ENCODE measurements at regions not wholly inside any gene's neighbourhood (a gene's known extent, or its start where the extent isn't known, plus 50 kb on each side); places are given as distances from the start of the nearest gene placed in this dataset.
A peak's percentile ranks its signal among the peaks of the same experiment; 100 is the strongest.

- Histone ChIP-seq H3K36me3 (ENCODE audit: control insufficient read depth in 2 of 2, insufficient read depth in 2 of 2, low read length in 2 of 2) (no peaks in the 10 kb centered on the region), H3K4me3 (ENCODE audit: low read length in 2 of 2) (peak overlapping the region in 1 of 2 donors; percentile 29), H3K27me3 (ENCODE audit: control insufficient read depth in 1 of 2, insufficient read depth in 2 of 2, low read length in 2 of 2) (no peaks in the 10 kb centered on the region), H3K27ac (ENCODE audit: low read length) (peak overlapping the region; percentile 69), H3K9me3 (ENCODE audit: control insufficient read depth in 2 of 2, low read length in 2 of 2) (no peaks in the 10 kb centered on the region), H3K9ac (ENCODE audit: low read length in 2 of 2) (peak overlapping the region in 1 of 2 donors; percentile 42), H3K4me1 (ENCODE audit: control insufficient read depth, insufficient read depth, low read length) (peaks cover 10% of the 10 kb centered on the region)
These were observed 236.9 kb downstream of the AR start for GRCh38 chrX:67780694-67781109.

- Histone ChIP-seq H3K27me3 (ENCODE audit: control insufficient read depth in 1 of 2, insufficient read depth in 2 of 2, low read length in 2 of 2) (no peaks in the 10 kb centered on the region), H3K36me3 (ENCODE audit: control insufficient read depth in 2 of 2, insufficient read depth in 2 of 2, low read length in 2 of 2) (no peaks in the 10 kb centered on the region), H3K4me3 (ENCODE audit: low read length in 2 of 2) (peak overlapping the region in 1 of 2 donors; percentile 29), H3K9ac (ENCODE audit: low read length in 2 of 2) (peak overlapping the region in 1 of 2 donors; percentile 13), H3K9me3 (ENCODE audit: control insufficient read depth in 2 of 2, low read length in 2 of 2) (no peaks in the 10 kb centered on the region), H3K27ac (ENCODE audit: low read length) (peak overlapping the region; percentile 41), H3K4me1 (ENCODE audit: control insufficient read depth, insufficient read depth, low read length) (peaks cover 10% of the 10 kb centered on the region)
These were observed 237.3 kb downstream of the AR start for GRCh38 chrX:67781132-67781531.

- no peaks in the 10 kb centered on the region for H3K36me3 ChIP-seq (ENCODE audit: control insufficient read depth in 2 of 2, insufficient read depth in 2 of 2, low read length in 2 of 2)
- no peak overlapping the region for H3K4me3 ChIP-seq (ENCODE audit: low read length in 2 of 2)
- no peaks in the 10 kb centered on the region for H3K9me3 ChIP-seq (ENCODE audit: control insufficient read depth in 2 of 2, low read length in 2 of 2)
- peaks cover 10% of the 10 kb centered on the region for H3K4me1 ChIP-seq (ENCODE audit: control insufficient read depth, insufficient read depth, low read length)
- H3K9ac ChIP-seq (ENCODE audit: low read length in 2 of 2), result no peak overlapping the region
- peaks cover 0 to 3% of the 10 kb centered on the region in 2 donors for H3K27me3 ChIP-seq (ENCODE audit: control insufficient read depth in 1 of 2, insufficient read depth in 2 of 2, low read length in 2 of 2)
- H3K27ac ChIP-seq (ENCODE audit: low read length), result no peak overlapping the region
These were observed 240.9 kb downstream of the AR start for GRCh38 chrX:67784712-67785111.

GRCh38 chrX:67787196-67787595 is 243.4 kb downstream of the AR start:
- Histone ChIP-seq H3K9me3 (ENCODE audit: control insufficient read depth in 2 of 2, low read length in 2 of 2) (no peaks in the 10 kb centered on the region), H3K4me1 (ENCODE audit: control insufficient read depth, insufficient read depth, low read length) (no peaks in the 10 kb centered on the region), H3K27me3 (ENCODE audit: control insufficient read depth in 1 of 2, insufficient read depth in 2 of 2, low read length in 2 of 2) (peaks cover 0 to 3% of the 10 kb centered on the region in 2 donors), H3K9ac (ENCODE audit: low read length in 2 of 2) (no peak overlapping the region), H3K27ac (ENCODE audit: low read length) (no peak overlapping the region), H3K36me3 (ENCODE audit: control insufficient read depth in 2 of 2, insufficient read depth in 2 of 2, low read length in 2 of 2) (no peaks in the 10 kb centered on the region), H3K4me3 (ENCODE audit: low read length in 2 of 2) (no peak overlapping the region)

GRCh38 chrX:67789536-67789935 is 245.7 kb downstream of the AR start:
- H3K9ac ChIP-seq (ENCODE audit: low read length in 2 of 2), result no peak overlapping the region
- H3K27ac ChIP-seq (ENCODE audit: low read length), result no peak overlapping the region
- H3K4me1 ChIP-seq (ENCODE audit: control insufficient read depth, insufficient read depth, low read length), result no peaks in the 10 kb centered on the region
- H3K4me3 ChIP-seq (ENCODE audit: low read length in 2 of 2), result no peak overlapping the region
- H3K27me3 ChIP-seq (ENCODE audit: control insufficient read depth in 1 of 2, insufficient read depth in 2 of 2, low read length in 2 of 2), result peaks cover 0 to 3% of the 10 kb centered on the region in 2 donors
- H3K36me3 ChIP-seq (ENCODE audit: control insufficient read depth in 2 of 2, insufficient read depth in 2 of 2, low read length in 2 of 2), result no peaks in the 10 kb centered on the region
- H3K9me3 ChIP-seq (ENCODE audit: control insufficient read depth in 2 of 2, low read length in 2 of 2), result no peaks in the 10 kb centered on the region
